GM06990 (cell line): ENCODE measurements at regions not wholly inside any gene's neighbourhood (a gene's known extent, or its start where the extent isn't known, plus 50 kb on each side); places are given as distances from the start of the nearest gene placed in this dataset.

Source experiments
- DNase-seq: peaks from one replicate; pipeline ENCODE4 v3.0.0-alpha.2; 2011; ENCODE audit not compliant: insufficient read length; ENCODE audit errors: extremely low read depth
- H3K27me3 ChIP-seq: replicated peaks from 2 replicates; pipeline ENCODE4 v1.6.0; 2011; ENCODE audit warnings: low read length; ENCODE audit not compliant: control insufficient read depth, insufficient read depth
- H3K36me3 ChIP-seq: 2 replicates; pipeline ENCODE4 v1.5.1; 2011; ENCODE audit warnings: low read length; ENCODE audit not compliant: control insufficient read depth, insufficient read depth
- H3K4me3 ChIP-seq: replicated peaks from 2 replicates; pipeline ENCODE4 v1.5.1; 2011; ENCODE audit warnings: low read depth, mild to moderate bottlenecking, control low read depth, low read length
- TF ChIP-seq, protein P1 (sequence below): IDR thresholded peaks from 2 replicates; pipeline ENCODE4 v1.5.1; 2011; ENCODE audit warnings: low read length, control low read depth, mild to moderate bottlenecking, inconsistent platforms; ENCODE audit not compliant: insufficient read depth, poor library complexity, severe bottlenecking

GRCh38 chr16:64313726-64314125 is 808.1 kb downstream of the CDH11 start:
- no peaks in the 10 kb centered on the region for H3K36me3 ChIP-seq
- TF ChIP-seq, protein P1, sequence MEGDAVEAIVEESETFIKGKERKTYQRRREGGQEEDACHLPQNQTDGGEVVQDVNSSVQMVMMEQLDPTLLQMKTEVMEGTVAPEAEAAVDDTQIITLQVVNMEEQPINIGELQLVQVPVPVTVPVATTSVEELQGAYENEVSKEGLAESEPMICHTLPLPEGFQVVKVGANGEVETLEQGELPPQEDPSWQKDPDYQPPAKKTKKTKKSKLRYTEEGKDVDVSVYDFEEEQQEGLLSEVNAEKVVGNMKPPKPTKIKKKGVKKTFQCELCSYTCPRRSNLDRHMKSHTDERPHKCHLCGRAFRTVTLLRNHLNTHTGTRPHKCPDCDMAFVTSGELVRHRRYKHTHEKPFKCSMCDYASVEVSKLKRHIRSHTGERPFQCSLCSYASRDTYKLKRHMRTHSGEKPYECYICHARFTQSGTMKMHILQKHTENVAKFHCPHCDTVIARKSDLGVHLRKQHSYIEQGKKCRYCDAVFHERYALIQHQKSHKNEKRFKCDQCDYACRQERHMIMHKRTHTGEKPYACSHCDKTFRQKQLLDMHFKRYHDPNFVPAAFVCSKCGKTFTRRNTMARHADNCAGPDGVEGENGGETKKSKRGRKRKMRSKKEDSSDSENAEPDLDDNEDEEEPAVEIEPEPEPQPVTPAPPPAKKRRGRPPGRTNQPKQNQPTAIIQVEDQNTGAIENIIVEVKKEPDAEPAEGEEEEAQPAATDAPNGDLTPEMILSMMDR = no peak
- no peaks in the 10 kb centered on the region for H3K27me3 ChIP-seq
- no peak overlapping the region for H3K4me3 ChIP-seq
- no peak for DNase-seq

GRCh38 chr16:64312980-64313379 is 808.9 kb downstream of the CDH11 start:
- Histone ChIP-seq H3K36me3 (no peaks in the 10 kb centered on the region), H3K27me3 (no peaks in the 10 kb centered on the region), H3K4me3 (no peak overlapping the region)
- no peak for DNase-seq
- TF ChIP-seq, protein P1 = no peak

GRCh38 chr16:64312292-64312691 is 809.6 kb downstream of the CDH11 start:
- H3K27me3 ChIP-seq = no peaks in the 10 kb centered on the region
- no peaks in the 10 kb centered on the region for H3K36me3 ChIP-seq
- no peak for DNase-seq
- TF ChIP-seq, protein P1 = no peak
- no peak overlapping the region for H3K4me3 ChIP-seq

DNA sequence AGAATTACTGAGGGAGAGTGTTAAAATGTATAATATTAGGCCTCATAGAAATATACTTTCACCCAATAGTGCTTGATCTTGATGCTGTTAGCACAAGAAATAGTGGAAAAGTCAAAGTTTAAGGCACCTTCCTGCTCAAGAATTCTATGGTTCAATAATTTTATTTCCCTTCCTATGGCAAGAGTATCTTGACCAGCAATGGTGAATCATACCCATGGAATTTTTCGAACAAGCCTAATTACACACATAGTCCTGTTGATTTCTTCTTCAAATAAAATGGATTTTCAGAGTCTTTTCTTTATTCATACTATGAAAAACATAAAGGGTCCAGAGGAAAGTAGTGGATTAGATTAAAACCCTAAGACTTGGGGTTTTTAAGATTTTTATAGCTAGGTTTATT is 810.6 kb downstream of the CDH11 start:
- no peak for DNase-seq
- no peaks in the 10 kb centered on the region for H3K27me3 ChIP-seq
- TF ChIP-seq, protein P1 = no peak
- H3K4me3 ChIP-seq = no peak overlapping the region
- no peaks in the 10 kb centered on the region for H3K36me3 ChIP-seq

- H3K36me3 ChIP-seq = no peaks in the 10 kb centered on the region
- TF ChIP-seq, protein P1 = no peak
- no peaks in the 10 kb centered on the region for H3K27me3 ChIP-seq
- DNase-seq = no peak
- no peak overlapping the region for H3K4me3 ChIP-seq
Measured at GRCh38 chr16:64309398-64310110, 812.3 kb downstream of the CDH11 start.

GRCh38 chr16:64308721-64309120 is 813.1 kb downstream of the CDH11 start:
- no peak for DNase-seq
- no peaks in the 10 kb centered on the region for H3K36me3 ChIP-seq
- H3K4me3 ChIP-seq = no peak overlapping the region
- no peaks in the 10 kb centered on the region for H3K27me3 ChIP-seq
- TF ChIP-seq, protein P1 = no peak
